K562 (cell line): ENCODE measurements at regions not wholly inside any gene's neighbourhood (a gene's known extent, or its start where the extent isn't known, plus 50 kb on each side); places are given as distances from the start of the nearest gene placed in this dataset.

Experiments used
- ATAC-seq: fragments of 200-7000 bp; cut with Tn5 transposase; 3 replicates; pipeline ENCODE4 v1.9.1; 2020; ENCODE audit warnings: moderate library complexity
- BruUV-seq: library from RNA; stranded (reverse); fragments of 400-500 nt; replicated peaks from 2 replicates; lab custom pipeline; 2021; lab: Mats Ljungman, UMichigan
- CTCF ChIA-PET: fragments of 300-600 bp; formaldehyde crosslinking; extraction: SDS; loops from one replicate; lab custom pipeline; 2021; ENCODE audit warnings: low intra/inter-chr PET ratio; lab: Yijun Ruan, JAX
- POLR2A ChIA-PET: fragments of 300-600, 350-650 bp; sonication (Branson Sonifier 250); formaldehyde crosslinking; extraction: SDS; loops from one replicate; lab custom pipeline; 2021; ENCODE audit warnings: antibody characterized with exemption, inconsistent platforms; lab: Yijun Ruan, JAX
- DNase-seq, 4 experiments: peaks; one replicate each; pipeline versions ENCODE4 v3.0.0 to v3.0.0-alpha.2; 2011 to 2018; ENCODE audit warnings: low spot score in 3 of 4, mixed read lengths in 3 of 4; ENCODE audit errors: extremely low read depth in 1 of 4
- FAIRE-seq: peaks from 2 replicates; lab custom pipeline; 2011; peaks lifted over from hg19 to GRCh38; lab: Jason Lieb, UNC
- H2AFZ ChIP-seq: 2 replicates; pipeline ENCODE4 v1.6.0; 2011; ENCODE audit warnings: low read depth, low read length, control low read depth, inconsistent platforms
- H3K27ac ChIP-seq: fragments of 200-600 bp; 3 replicates; pipeline ENCODE4 v1.8.0; 2011; ENCODE audit warnings: low read depth, mild to moderate bottlenecking, control low read depth, inconsistent platforms, low read length, moderate library complexity, mixed read lengths; ENCODE audit errors: extremely low read depth
- H3K27me3 ChIP-seq, 2 experiments: fragments of 300-600 bp in 1 of 2; 2 replicates in 1 of 2; 3 replicates in 1 of 2; pipeline versions ENCODE4 v1.6.0 to v1.8.0; 2011; ENCODE audit warnings: inconsistent platforms in 2 of 2, low read length in 2 of 2, mild to moderate bottlenecking in 1 of 2, mixed read lengths in 1 of 2, moderate library complexity in 1 of 2; ENCODE audit not compliant: control insufficient read depth in 2 of 2, insufficient read depth in 2 of 2
- H3K36me3 ChIP-seq: fragments of 300-600 bp; 3 replicates; pipeline ENCODE4 v1.8.0; 2011; ENCODE audit warnings: mild to moderate bottlenecking, low read length, inconsistent platforms; ENCODE audit not compliant: control insufficient read depth, insufficient read depth
- H3K4me1 ChIP-seq, 2 experiments: fragments of 200-600 bp in 1 of 2; replicated peaks in 1 of 2; 2 replicates in 1 of 2; 3 replicates in 1 of 2; pipeline versions ENCODE4 v1.5.1 to v1.8.0; 2011; ENCODE audit warnings: inconsistent platforms in 2 of 2, low read length in 2 of 2, mild to moderate bottlenecking in 1 of 2, mixed read lengths in 1 of 2, moderate library complexity in 1 of 2; ENCODE audit not compliant: control insufficient read depth in 2 of 2, insufficient read depth in 2 of 2
- H3K4me2 ChIP-seq: 2 replicates; pipeline ENCODE4 v1.6.1; 2011; ENCODE audit warnings: low read length, control low read depth, inconsistent platforms, mixed read lengths; ENCODE audit not compliant: insufficient read depth
- H3K4me3 ChIP-seq: fragments of 200-600 bp; sonication (generic), shearing (Covaris generic); 2 replicates; pipeline ENCODE4 v1.5.1; 2016; ENCODE audit warnings: control low read depth, inconsistent platforms
- H3K79me2 ChIP-seq: fragments of 200-600 bp; 3 replicates; pipeline ENCODE4 v1.8.0; 2011; ENCODE audit warnings: low read length, inconsistent platforms; ENCODE audit not compliant: control insufficient read depth, insufficient read depth
- H3K9ac ChIP-seq, 2 experiments: 2 replicates each; pipeline versions ENCODE4 v1.6.0 to v1.6.1; 2011; ENCODE audit warnings: low read depth in 2 of 2, low read length in 2 of 2, control low read depth in 1 of 2, inconsistent platforms in 1 of 2, mild to moderate bottlenecking in 1 of 2, mixed read lengths in 1 of 2; ENCODE audit not compliant: insufficient read depth in 1 of 2
- H3K9me1 ChIP-seq: one replicate; pipeline ENCODE4 v1.6.0; 2011; ENCODE audit warnings: inconsistent platforms, mild to moderate bottlenecking, low read length, moderate library complexity; ENCODE audit not compliant: control insufficient read depth, insufficient read depth
- H3K9me3 ChIP-seq: replicated peaks from 2 replicates; pipeline ENCODE4 v1.5.1; 2011; ENCODE audit warnings: low read depth, low read length, inconsistent platforms; ENCODE audit not compliant: control insufficient read depth, insufficient read depth
- H4K20me1 ChIP-seq: replicated peaks from 2 replicates; pipeline ENCODE4 v1.6.1; 2011; ENCODE audit warnings: low read length, inconsistent platforms, mixed read lengths; ENCODE audit not compliant: control insufficient read depth, insufficient read depth
- FOXK2 ChIP-seq, 2 experiments: fragments of 450-650 bp; IDR thresholded peaks in 1 of 2; conservative IDR thresholded peaks in 1 of 2; 2 replicates each; pipeline ENCODE4 v1.6.1; 2016; ENCODE audit warnings: low read depth in 2 of 2, mild to moderate bottlenecking in 1 of 2
- KDM5B ChIP-seq: fragments of 200-600 bp; sonication (generic); IDR thresholded peaks from 2 replicates; pipeline ENCODE4 v1.6.1; 2012; ENCODE audit warnings: low read depth, mild to moderate bottlenecking, moderate library complexity, low read length, control low read depth, inconsistent platforms; ENCODE audit not compliant: insufficient replicate concordance
- NFIC ChIP-seq: fragments of 450-650 bp; IDR thresholded peaks from 2 replicates; pipeline ENCODE4 v1.6.1; 2017; ENCODE audit warnings: mild to moderate bottlenecking, inconsistent platforms
- NFIX ChIP-seq: fragments of 250-450 bp; sonication (Bioruptor Pico); IDR thresholded peaks from 2 replicates; pipeline ENCODE4 v1.4.0; 2020; ENCODE audit warnings: low read depth, mild to moderate bottlenecking, moderate library complexity
- RAD21 ChIP-seq, 2 experiments: fragments of 250-450 bp in 1 of 2; fragments of 450-650 bp in 1 of 2; sonication (Bioruptor Pico) in 1 of 2; formaldehyde crosslinking in 1 of 2; IDR thresholded peaks in 1 of 2; conservative IDR thresholded peaks in 1 of 2; 2 replicates each; pipeline versions ENCODE4 v1.4.0 to v1.8.0; 2020 to 2022; ENCODE audit warnings: mild to moderate bottlenecking in 2 of 2, moderate library complexity in 1 of 2
- RBM34 ChIP-seq: fragments of 200-400 bp; formaldehyde crosslinking; IDR thresholded peaks from 2 replicates; pipeline ENCODE4 v1.6.1; 2018; ENCODE audit warnings: low read length, borderline replicate concordance; ENCODE audit not compliant: insufficient read depth
- U2AF1 ChIP-seq: fragments of 200-400 bp; formaldehyde crosslinking; optimal IDR thresholded peaks from 2 replicates; pipeline ENCODE3; 2017; ENCODE audit warnings: mild to moderate bottlenecking, low read depth, low read length, moderate library complexity
- ZNF347 ChIP-seq: fragments of 450-650 bp; formaldehyde crosslinking; IDR thresholded peaks from 2 replicates; pipeline ENCODE4 v1.4.0; 2020; ENCODE audit warnings: low read depth, mild to moderate bottlenecking, moderate library complexity
- ZNF436 ChIP-seq: fragments of 250-450, 450-650 bp; sonication (Bioruptor Pico); formaldehyde crosslinking; IDR thresholded peaks from 2 replicates; pipeline ENCODE4 v1.7.0; 2020; ENCODE audit warnings: mild to moderate bottlenecking
- WGBS: fragments of 100-300 bp; shearing (Covaris generic); methylation state at CpG from one replicate; pipeline ENCODE4 v1.1.6; 2016; ENCODE audit warnings: low coverage, mixed read lengths; ENCODE audit not compliant: insufficient coverage; ENCODE audit errors: missing lambda C conversion rate; 5-methylcytosine and 5-hydroxymethylcytosine counted together
- in situ Hi-C: fragments of 300-500 bp; cut with MboI; formaldehyde crosslinking; loops from 4 replicates; pipeline ENCODE4 v1.15.0; 2018; ENCODE audit warnings: inconsistent platforms, mixed read lengths
- intact Hi-C: fragments of 100-400 bp; cut with micrococcal nuclease; formaldehyde crosslinking; loops from 2 replicates; pipeline ENCODE4 v1.14.2; 2022

DNA sequence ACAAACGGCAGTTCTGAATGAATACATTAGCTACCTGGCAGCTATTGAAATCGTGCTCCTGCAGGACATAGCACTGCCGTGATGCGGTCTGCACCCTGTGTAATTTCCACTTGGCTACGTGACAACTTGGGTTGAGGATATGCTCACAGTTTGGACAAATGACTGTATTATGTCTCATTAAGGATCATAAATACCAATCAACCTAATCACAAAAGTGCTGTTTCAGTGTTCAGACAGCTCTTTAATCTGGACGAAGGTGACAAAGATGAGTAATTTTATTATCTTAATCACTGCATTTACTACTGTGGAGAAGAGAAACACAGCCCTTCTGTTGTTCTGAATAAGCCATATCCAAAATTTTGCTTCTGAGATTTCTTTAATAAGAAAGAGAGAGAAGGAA lies 210.8 kb upstream of the PFKP start:
- no peak for FAIRE-seq
- no peaks in the 10 kb centered on the region for H3K9me3 ChIP-seq

DNA sequence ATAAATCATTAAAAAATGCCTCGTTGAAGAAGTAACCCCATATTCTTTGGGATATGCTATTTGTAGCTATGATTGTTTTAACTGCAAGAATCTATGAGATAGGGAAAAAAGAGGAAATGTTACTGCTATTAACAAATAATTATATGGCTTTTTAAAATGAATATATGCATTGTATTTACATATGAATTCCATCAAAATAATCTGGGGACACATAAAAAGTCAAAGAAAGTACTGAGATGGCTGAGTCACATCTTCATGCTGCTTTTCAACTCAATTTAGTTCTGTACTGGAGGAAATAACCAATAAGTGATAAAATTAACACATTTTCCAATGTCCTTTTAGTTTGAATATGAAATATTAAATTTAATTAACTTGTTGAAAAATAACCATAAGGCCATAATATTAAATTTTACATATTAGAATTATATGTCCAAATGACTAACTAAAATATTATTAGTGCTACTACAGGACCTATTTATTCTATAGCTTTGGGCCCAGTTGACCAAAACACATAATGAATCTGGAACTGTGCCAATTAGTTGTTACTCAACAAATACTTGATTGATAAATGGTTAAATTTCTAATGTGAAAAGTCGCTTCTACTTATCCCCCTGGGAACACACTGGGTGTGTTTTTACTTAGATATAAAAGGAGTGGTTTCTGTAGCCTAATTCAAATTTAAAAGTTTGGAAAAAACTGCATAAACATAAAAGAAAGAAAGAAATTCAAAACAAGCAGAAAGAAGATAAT lies 214.6 kb upstream of the PFKP start:
- Histone ChIP-seq H4K20me1 (no peaks in the 10 kb centered on the region), H3K4me1 (no peaks in the 10 kb centered on the region), H3K79me2 (no peaks in the 10 kb centered on the region), H3K9ac (no peak overlapping the region), H3K27ac (no peak overlapping the region), H2AFZ (no peak overlapping the region), H3K4me2 (no peak overlapping the region), H3K36me3 (no peaks in the 10 kb centered on the region), H3K9me1 (no peaks in the 10 kb centered on the region), H3K4me3 (no peak overlapping the region), H3K27me3 (no peaks in the 10 kb centered on the region), H3K9me3 (no peaks in the 10 kb centered on the region)
- ChIA-PET POLR2A (no interaction called here), CTCF (no interaction called here)
- FAIRE-seq (no peak), ATAC-seq (no peak), DNase-seq (no peak)
- no TSS peak for BruUV-seq
- TF ChIP-seq NFIX (CRISPR knock-in tag) (peak; percentile 34; the same call in 1 of the 2 replicates), KDM5B (no peak), RAD21 (CRISPR knock-in tag; conservative IDR thresholded peaks at IDR 0.05 in 1 of 2, IDR thresholded peaks at IDR 0.05 in 1 of 2) (no peak), NFIC (peak; percentile 72), ZNF347 (CRISPR knock-in tag) (no peak), U2AF1 (no peak)
- intact Hi-C loops = no loop called here
- WGBS = 0% methylated on average over 2 of the region's 2 CpGs
- in situ Hi-C loops = no loop called here

More for the DNA sequence above, 210.8 kb upstream of the PFKP start:
- H3K4me3 ChIP-seq = no peak overlapping the region
- TF ChIP-seq RBM34 (no peak), FOXK2 (conservative IDR thresholded peaks at IDR 0.05 in 1 of 2, IDR thresholded peaks at IDR 0.05 in 1 of 2; ENCODE audit: low read depth in 2 of 2) (no peak), ZNF436 (no peak)
- TF ChIP-seq, all 486 proteins: peak for 0
- in situ Hi-C loops = no loop called here
- H3K27me3 ChIP-seq = no peaks in the 10 kb centered on the region
- H3K36me3 ChIP-seq = no peaks in the 10 kb centered on the region
- no peak for ATAC-seq
- POLR2A ChIA-PET = no interaction called here
- no peak overlapping the region for H3K9ac ChIP-seq
- H3K79me2 ChIP-seq = no peaks in the 10 kb centered on the region
- CTCF ChIA-PET = no interaction called here
- H3K9me1 ChIP-seq = no peaks in the 10 kb centered on the region
- no TSS peak for BruUV-seq
- no peaks in the 10 kb centered on the region for H4K20me1 ChIP-seq
- H3K4me2 ChIP-seq = no peak overlapping the region
- no peak for DNase-seq
- 1% methylated on average over 6 of the region's 6 CpGs for WGBS
- no peak overlapping the region for H3K27ac ChIP-seq
- no peak overlapping the region for H2AFZ ChIP-seq
- no peaks in the 10 kb centered on the region for H3K4me1 ChIP-seq
- intact Hi-C loops = no loop called here
